ENCODE measurements at regions not wholly inside any gene's neighbourhood (a gene's known extent, or its start where the extent isn't known, plus 50 kb on each side); places are given as distances from the start of the nearest gene placed in this dataset.

DNA sequence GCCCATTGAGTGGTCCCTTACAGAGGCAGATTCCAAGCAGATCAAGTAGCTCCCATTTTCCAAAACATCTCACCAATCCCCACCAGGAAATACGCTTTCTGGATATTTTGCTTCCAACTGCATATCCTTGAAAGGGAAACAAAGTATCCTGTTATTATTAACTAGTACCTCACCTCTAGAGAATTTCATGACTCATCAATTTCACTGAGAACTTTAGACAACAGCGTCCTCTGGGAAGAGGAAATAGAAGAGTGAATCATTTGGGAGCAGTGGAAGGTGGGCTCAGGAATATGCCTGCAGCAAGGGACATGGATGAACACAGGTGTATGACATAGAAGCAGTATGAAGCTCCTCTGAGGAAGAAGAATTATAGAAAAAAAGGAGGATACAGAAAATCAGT lies 186.7 kb downstream of the MARCHF11 start:
- H3K79me2 ChIP-seq (ENCODE audit: control insufficient read depth, insufficient read depth, low read length), result no peaks in the 10 kb centered on the region
- H3K27ac ChIP-seq (ENCODE audit: control insufficient read depth, insufficient read depth, low read length), result peak overlapping the region; percentile 52
- H3K4me1 ChIP-seq (ENCODE audit: control insufficient read depth, extremely low read depth, insufficient read depth, low read length), result peaks cover 14% of the 10 kb centered on the region
- H2AFZ ChIP-seq (ENCODE audit: control insufficient read depth, low read length), result peak overlapping the region; percentile 82
- H4K20me1 ChIP-seq (ENCODE audit: control insufficient read depth, extremely low read depth, insufficient read depth, low read length), result no peaks in the 10 kb centered on the region
- H3K4me3 ChIP-seq (ENCODE audit: control insufficient read depth in 2 of 3, extremely low read depth in 1 of 3, insufficient read depth in 2 of 3, low read depth in 1 of 3, low read length in 3 of 3), result peak overlapping the region in 1 of 3 experiments; percentile 36
- no peaks in the 10 kb centered on the region for H3K36me3 ChIP-seq (ENCODE audit: control insufficient read depth in 2 of 2, extremely low read depth in 1 of 2, insufficient read depth in 2 of 2, low read length in 2 of 2)
- FAIRE-seq (no peak), DNase-seq (ENCODE audit: low read depth, low spot score) (no peak)
- no peaks in the 10 kb centered on the region for H3K9me1 ChIP-seq (ENCODE audit: control insufficient read depth, extremely low read depth, insufficient read depth, low read length)
- TF ChIP-seq EZH2 (IDR thresholded peaks at IDR 0.05; ENCODE audit: low read length), result no peak
- TF ChIP-seq, protein P1, sequence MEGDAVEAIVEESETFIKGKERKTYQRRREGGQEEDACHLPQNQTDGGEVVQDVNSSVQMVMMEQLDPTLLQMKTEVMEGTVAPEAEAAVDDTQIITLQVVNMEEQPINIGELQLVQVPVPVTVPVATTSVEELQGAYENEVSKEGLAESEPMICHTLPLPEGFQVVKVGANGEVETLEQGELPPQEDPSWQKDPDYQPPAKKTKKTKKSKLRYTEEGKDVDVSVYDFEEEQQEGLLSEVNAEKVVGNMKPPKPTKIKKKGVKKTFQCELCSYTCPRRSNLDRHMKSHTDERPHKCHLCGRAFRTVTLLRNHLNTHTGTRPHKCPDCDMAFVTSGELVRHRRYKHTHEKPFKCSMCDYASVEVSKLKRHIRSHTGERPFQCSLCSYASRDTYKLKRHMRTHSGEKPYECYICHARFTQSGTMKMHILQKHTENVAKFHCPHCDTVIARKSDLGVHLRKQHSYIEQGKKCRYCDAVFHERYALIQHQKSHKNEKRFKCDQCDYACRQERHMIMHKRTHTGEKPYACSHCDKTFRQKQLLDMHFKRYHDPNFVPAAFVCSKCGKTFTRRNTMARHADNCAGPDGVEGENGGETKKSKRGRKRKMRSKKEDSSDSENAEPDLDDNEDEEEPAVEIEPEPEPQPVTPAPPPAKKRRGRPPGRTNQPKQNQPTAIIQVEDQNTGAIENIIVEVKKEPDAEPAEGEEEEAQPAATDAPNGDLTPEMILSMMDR (optimal IDR thresholded peaks at IDR 0.05 in 1 of 3, IDR thresholded peaks at IDR 0.05 in 1 of 3, conservative IDR thresholded peaks at IDR 0.05 in 1 of 3; ENCODE audit: extremely low read depth in 1 of 3, insufficient read depth in 2 of 3, low read length in 3 of 3), result peak in 2 of 3 experiments; percentile 12 to 21
- dilution Hi-C loops (cut with MboI; ENCODE audit: extremely low pct_ligation_motif_present, low sequenced_read_pairs), result no loop called here
- peak overlapping the region; percentile 1 for H3K9ac ChIP-seq (ENCODE audit: control insufficient read depth, extremely low read depth, insufficient read depth, low read length)
- H3K4me2 ChIP-seq (ENCODE audit: control insufficient read depth, extremely low read depth, insufficient read depth, low read depth, low read length), result peak overlapping the region; percentile 17
- H3K27me3 ChIP-seq (ENCODE audit: control insufficient read depth, extremely low read depth, insufficient read depth, low read length), result no peaks in the 10 kb centered on the region
- no peaks in the 10 kb centered on the region for H3K9me3 ChIP-seq (ENCODE audit: control insufficient read depth, low read depth, low read length)

DNA sequence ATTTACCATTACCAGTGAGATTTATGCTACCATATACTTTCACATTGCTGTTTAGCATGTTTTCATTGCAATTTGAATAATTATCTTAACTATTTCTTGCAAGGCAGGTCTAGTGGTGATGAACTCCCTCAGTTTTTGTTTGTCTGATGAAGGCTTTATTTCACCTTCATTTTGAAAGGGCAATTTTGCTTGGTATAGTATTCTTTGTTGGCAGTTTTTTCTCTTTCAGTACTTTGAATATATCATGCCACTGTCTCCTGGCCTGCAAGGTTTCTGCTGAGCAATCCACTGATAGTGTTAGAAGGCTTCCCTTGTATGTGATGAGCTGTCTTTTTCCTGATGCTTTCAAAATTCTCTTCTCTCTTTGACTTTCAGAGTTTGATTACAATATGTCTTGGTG lies 188.0 kb downstream of the MARCHF11 start:
- H4K20me1 ChIP-seq (ENCODE audit: control insufficient read depth, extremely low read depth, insufficient read depth, low read length), result no peaks in the 10 kb centered on the region
- DNase-seq (ENCODE audit: low read depth, low spot score) (no peak), FAIRE-seq (no peak)
- H3K79me2 ChIP-seq (ENCODE audit: control insufficient read depth, insufficient read depth, low read length), result no peaks in the 10 kb centered on the region
- no peak overlapping the region for H3K4me3 ChIP-seq (ENCODE audit: control insufficient read depth in 2 of 3, extremely low read depth in 1 of 3, insufficient read depth in 2 of 3, low read depth in 1 of 3, low read length in 3 of 3)
- H3K36me3 ChIP-seq (ENCODE audit: control insufficient read depth in 2 of 2, extremely low read depth in 1 of 2, insufficient read depth in 2 of 2, low read length in 2 of 2), result no peaks in the 10 kb centered on the region
- H3K9me1 ChIP-seq (ENCODE audit: control insufficient read depth, extremely low read depth, insufficient read depth, low read length), result no peaks in the 10 kb centered on the region
- no peak overlapping the region for H3K4me2 ChIP-seq (ENCODE audit: control insufficient read depth, extremely low read depth, insufficient read depth, low read depth, low read length)
- peaks cover 14% of the 10 kb centered on the region for H3K4me1 ChIP-seq (ENCODE audit: control insufficient read depth, extremely low read depth, insufficient read depth, low read length)
- TF ChIP-seq EZH2 (IDR thresholded peaks at IDR 0.05; ENCODE audit: low read length), result no peak
- TF ChIP-seq, protein P1 (optimal IDR thresholded peaks at IDR 0.05 in 1 of 3, IDR thresholded peaks at IDR 0.05 in 1 of 3, conservative IDR thresholded peaks at IDR 0.05 in 1 of 3; ENCODE audit: extremely low read depth in 1 of 3, insufficient read depth in 2 of 3, low read length in 3 of 3), result no peak
- H3K27ac ChIP-seq (ENCODE audit: control insufficient read depth, insufficient read depth, low read length), result no peak overlapping the region
- H3K9me3 ChIP-seq (ENCODE audit: control insufficient read depth, low read depth, low read length), result no peaks in the 10 kb centered on the region
- no peak overlapping the region for H3K9ac ChIP-seq (ENCODE audit: control insufficient read depth, extremely low read depth, insufficient read depth, low read length)
- dilution Hi-C loops (cut with MboI; ENCODE audit: extremely low pct_ligation_motif_present, low sequenced_read_pairs), result no loop called here
- H2AFZ ChIP-seq (ENCODE audit: control insufficient read depth, low read length), result no peak overlapping the region
- H3K27me3 ChIP-seq (ENCODE audit: control insufficient read depth, extremely low read depth, insufficient read depth, low read length), result no peaks in the 10 kb centered on the region

Data from keratinocyte (primary cell).